ENCODE measurements at regions not wholly inside any gene's neighbourhood (a gene's known extent, or its start where the extent isn't known, plus 50 kb on each side); places are given as distances from the start of the nearest gene placed in this dataset.

DNA sequence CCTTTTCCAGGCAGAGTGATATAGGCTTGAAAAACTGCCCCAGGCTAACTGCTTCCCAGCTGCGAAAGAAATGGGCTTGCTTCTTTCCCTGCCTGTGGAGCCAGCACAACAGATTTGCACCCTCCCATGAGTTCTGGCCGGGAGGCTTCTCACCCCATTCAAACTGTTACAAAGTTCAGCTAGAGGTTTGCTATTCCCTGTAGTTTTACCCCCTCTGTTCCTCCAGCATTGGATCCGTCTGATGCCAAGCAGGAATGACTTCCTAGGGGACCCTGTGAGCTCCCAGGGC is 87.6 kb upstream of the NDST4 start:
- TF ChIP-seq, protein P1, sequence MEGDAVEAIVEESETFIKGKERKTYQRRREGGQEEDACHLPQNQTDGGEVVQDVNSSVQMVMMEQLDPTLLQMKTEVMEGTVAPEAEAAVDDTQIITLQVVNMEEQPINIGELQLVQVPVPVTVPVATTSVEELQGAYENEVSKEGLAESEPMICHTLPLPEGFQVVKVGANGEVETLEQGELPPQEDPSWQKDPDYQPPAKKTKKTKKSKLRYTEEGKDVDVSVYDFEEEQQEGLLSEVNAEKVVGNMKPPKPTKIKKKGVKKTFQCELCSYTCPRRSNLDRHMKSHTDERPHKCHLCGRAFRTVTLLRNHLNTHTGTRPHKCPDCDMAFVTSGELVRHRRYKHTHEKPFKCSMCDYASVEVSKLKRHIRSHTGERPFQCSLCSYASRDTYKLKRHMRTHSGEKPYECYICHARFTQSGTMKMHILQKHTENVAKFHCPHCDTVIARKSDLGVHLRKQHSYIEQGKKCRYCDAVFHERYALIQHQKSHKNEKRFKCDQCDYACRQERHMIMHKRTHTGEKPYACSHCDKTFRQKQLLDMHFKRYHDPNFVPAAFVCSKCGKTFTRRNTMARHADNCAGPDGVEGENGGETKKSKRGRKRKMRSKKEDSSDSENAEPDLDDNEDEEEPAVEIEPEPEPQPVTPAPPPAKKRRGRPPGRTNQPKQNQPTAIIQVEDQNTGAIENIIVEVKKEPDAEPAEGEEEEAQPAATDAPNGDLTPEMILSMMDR (IDR thresholded peaks at IDR 0.05) = no peak
- TF ChIP-seq POLR2A (IDR thresholded peaks at IDR 0.05) (no peak), POLR2AphosphoS5 (IDR thresholded peaks at IDR 0.05) (no peak), EP300 (IDR thresholded peaks at IDR 0.05) (no peak)

All from sigmoid colon (tissue), 4 donors.